Kidney (tissue), 13 donors: ENCODE measurements at regions not wholly inside any gene's neighbourhood (a gene's known extent, or its start where the extent isn't known, plus 50 kb on each side); places are given as distances from the start of the nearest gene placed in this dataset.

ENCODE experiments used
- DNase-seq, 5 donors: peaks; one replicate each; pipeline ENCODE4 v3.0.0-alpha.2; 2013 to 2020
- FAIRE-seq: peaks from 2 replicates; lab custom pipeline; 2012; peaks lifted over from hg19 to GRCh38; lab: Jason Lieb, UNC
- H3K27ac ChIP-seq, 2 donors: one replicate each; pipeline ENCODE4 v1.7.0; 2013; ENCODE audit warnings: low read depth in 2 of 2, low read length in 2 of 2, inconsistent platforms in 1 of 2
- H3K27me3 ChIP-seq: one replicate; pipeline ENCODE4 v1.7.1; 2013; ENCODE audit warnings: low read length, inconsistent platforms; ENCODE audit not compliant: control insufficient read depth, insufficient read depth
- H3K36me3 ChIP-seq, 3 donors: one replicate each; pipeline versions ENCODE4 v1.7.0 to v1.7.1; 2013; ENCODE audit warnings: low read length in 3 of 3, control low read depth in 1 of 3, inconsistent platforms in 1 of 3; ENCODE audit not compliant: insufficient read depth in 3 of 3, control insufficient read depth in 2 of 3
- H3K4me1 ChIP-seq, 3 donors: one replicate each; pipeline versions ENCODE4 v1.7.0 to v1.7.1; 2013; ENCODE audit warnings: low read length in 3 of 3, inconsistent platforms in 1 of 3, low read depth in 1 of 3; ENCODE audit not compliant: control insufficient read depth in 2 of 3, insufficient read depth in 2 of 3
- H3K4me3 ChIP-seq, 3 donors: one replicate each; pipeline versions ENCODE4 v1.7.0 to v1.8.1; 2013; ENCODE audit warnings: low read length in 3 of 3, control low read depth in 1 of 3, inconsistent platforms in 1 of 3
- H3K9ac ChIP-seq, 3 donors: one replicate each; pipeline versions ENCODE4 v1.7.0 to v1.7.1; 2013; ENCODE audit warnings: low read length in 3 of 3, control low read depth in 1 of 3, inconsistent platforms in 1 of 3
- H3K9me3 ChIP-seq, 3 donors: one replicate each; pipeline versions ENCODE4 v1.7.0 to v1.7.1; 2013; ENCODE audit warnings: low read length in 3 of 3, control low read depth in 1 of 3, inconsistent platforms in 1 of 3; ENCODE audit not compliant: control insufficient read depth in 2 of 3, insufficient read depth in 1 of 3
- intact Hi-C: fragments of 100-400 bp; cut with DNase I; formaldehyde crosslinking; loops from one replicate; pipeline ENCODE4 v1.11.1; 2022
- TF ChIP-seq, protein P1 (sequence below): IDR thresholded peaks from 3 replicates; pipeline ENCODE4 v1.5.1; 2012; ENCODE audit warnings: mild to moderate bottlenecking, moderate library complexity, borderline replicate concordance; ENCODE audit not compliant: insufficient read depth; ENCODE audit errors: extremely low read depth
- donor health status: control.
- donor health status: control.
- donor health status: control.
- donor health status: control.
- donor health status: control.
- donor health status: DM: yes; HTN: yes; CAD: no.
- donor health status: Normal renal cell carcinoma (clear cell type).

DNA sequence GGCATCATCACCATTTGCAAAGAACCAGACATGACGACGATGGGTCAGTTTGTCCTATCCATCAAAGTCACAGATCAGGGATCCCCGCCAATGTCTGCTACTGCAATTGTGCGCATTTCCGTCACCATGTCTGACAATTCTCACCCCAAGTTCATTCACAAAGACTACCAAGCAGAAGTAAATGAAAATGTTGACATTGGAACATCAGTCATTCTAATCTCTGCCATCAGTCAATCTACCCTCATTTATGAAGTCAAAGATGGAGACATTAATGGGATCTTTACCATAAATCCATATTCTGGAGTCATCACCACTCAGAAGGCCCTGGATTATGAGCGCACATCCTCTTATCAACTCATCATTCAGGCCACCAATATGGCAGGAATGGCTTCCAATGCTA, 171.6 kb upstream of the MTNR1B start:
- Histone ChIP-seq H3K4me1 (no peaks in the 10 kb centered on the region), H3K4me3 (no peak overlapping the region), H3K27ac (no peak overlapping the region), H3K27me3 (no peaks in the 10 kb centered on the region), H3K9me3 (no peaks in the 10 kb centered on the region), H3K9ac (no peak overlapping the region), H3K36me3 (no peaks in the 10 kb centered on the region)
- no peak for DNase-seq
- intact Hi-C loops, result no loop called here
- FAIRE-seq, result no peak
- TF ChIP-seq, protein P1, sequence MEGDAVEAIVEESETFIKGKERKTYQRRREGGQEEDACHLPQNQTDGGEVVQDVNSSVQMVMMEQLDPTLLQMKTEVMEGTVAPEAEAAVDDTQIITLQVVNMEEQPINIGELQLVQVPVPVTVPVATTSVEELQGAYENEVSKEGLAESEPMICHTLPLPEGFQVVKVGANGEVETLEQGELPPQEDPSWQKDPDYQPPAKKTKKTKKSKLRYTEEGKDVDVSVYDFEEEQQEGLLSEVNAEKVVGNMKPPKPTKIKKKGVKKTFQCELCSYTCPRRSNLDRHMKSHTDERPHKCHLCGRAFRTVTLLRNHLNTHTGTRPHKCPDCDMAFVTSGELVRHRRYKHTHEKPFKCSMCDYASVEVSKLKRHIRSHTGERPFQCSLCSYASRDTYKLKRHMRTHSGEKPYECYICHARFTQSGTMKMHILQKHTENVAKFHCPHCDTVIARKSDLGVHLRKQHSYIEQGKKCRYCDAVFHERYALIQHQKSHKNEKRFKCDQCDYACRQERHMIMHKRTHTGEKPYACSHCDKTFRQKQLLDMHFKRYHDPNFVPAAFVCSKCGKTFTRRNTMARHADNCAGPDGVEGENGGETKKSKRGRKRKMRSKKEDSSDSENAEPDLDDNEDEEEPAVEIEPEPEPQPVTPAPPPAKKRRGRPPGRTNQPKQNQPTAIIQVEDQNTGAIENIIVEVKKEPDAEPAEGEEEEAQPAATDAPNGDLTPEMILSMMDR, result no peak

DNA sequence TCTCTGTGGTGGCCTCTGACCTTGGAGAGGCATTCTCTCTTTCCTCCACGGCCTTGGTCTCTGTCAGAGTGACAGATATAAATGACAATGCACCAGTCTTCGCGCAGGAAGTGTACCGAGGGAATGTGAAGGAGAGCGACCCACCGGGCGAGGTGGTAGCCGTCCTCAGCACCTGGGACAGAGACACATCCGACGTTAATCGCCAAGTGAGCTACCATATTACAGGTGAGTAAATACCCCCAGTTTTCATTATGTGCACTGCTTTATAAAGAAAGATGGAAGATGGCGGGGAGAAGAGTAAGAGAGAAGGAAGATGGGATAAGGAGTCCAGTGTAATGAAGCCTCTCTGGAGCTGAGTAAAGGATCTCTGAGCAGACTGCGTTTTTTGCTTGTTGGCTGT, 167.8 kb upstream of the MTNR1B start:
- Histone ChIP-seq H3K27ac (no peak overlapping the region), H3K9me3 (no peaks in the 10 kb centered on the region), H3K4me3 (no peak overlapping the region), H3K27me3 (no peaks in the 10 kb centered on the region), H3K4me1 (no peaks in the 10 kb centered on the region), H3K36me3 (no peaks in the 10 kb centered on the region), H3K9ac (no peak overlapping the region)
- FAIRE-seq, result no peak
- DNase-seq, result no peak
- TF ChIP-seq, protein P1, result no peak
- intact Hi-C loops, result no loop called here

DNA sequence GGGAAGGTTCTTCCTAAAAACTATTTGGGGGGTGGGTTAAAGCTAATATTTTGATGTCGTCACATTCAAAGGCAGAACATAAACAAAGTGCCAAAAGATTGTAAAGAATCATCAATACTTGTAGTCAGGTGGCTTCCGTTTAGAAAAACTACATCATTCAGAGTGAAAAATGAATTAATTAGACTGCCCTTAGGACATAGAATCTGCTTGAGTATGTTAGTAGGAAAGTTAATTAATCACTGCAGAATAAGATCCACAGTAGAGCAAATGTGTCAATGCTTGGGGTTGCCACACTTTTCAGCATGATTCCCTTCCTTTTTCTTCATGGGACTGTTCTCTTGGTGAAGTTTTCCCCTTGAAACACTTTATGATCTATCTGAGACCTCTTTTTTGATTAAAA, 166.8 kb upstream of the MTNR1B start:
- no peak overlapping the region for H3K4me3 ChIP-seq
- DNase-seq (no peak), FAIRE-seq (no peak)
- intact Hi-C loops, result no loop called here
- H3K4me1 ChIP-seq, result no peaks in the 10 kb centered on the region
- TF ChIP-seq, protein P1, result no peak
- H3K27me3 ChIP-seq, result no peaks in the 10 kb centered on the region
- no peak overlapping the region for H3K27ac ChIP-seq
- no peak overlapping the region for H3K9ac ChIP-seq
- H3K9me3 ChIP-seq, result no peaks in the 10 kb centered on the region
- no peaks in the 10 kb centered on the region for H3K36me3 ChIP-seq

DNA sequence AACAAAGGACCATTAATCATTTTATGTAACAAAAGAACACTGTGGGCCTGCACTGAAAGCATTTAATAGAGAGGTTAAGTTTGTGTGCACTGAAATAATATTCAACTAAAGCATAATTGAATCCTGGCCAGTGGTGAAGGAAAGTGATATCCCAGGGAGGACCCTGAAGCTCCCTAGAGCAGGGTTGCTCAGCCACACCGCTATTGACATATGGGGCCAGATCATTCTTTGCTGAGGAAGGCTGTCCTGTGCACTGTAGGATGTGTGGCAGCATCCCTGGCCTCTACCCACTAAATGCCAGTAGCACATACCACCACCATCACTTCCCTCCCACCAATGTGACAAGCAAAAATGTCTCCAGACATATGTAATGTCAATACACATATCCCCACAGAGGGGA, 166.1 kb upstream of the MTNR1B start:
- no peak overlapping the region for H3K4me3 ChIP-seq
- H3K36me3 ChIP-seq, result no peaks in the 10 kb centered on the region
- FAIRE-seq (no peak), DNase-seq (peak in 1 of 5 donors; percentile 15)
- no peaks in the 10 kb centered on the region for H3K4me1 ChIP-seq
- H3K9ac ChIP-seq, result no peak overlapping the region
- H3K9me3 ChIP-seq, result no peaks in the 10 kb centered on the region
- intact Hi-C loops, result no loop called here
- TF ChIP-seq, protein P1, result no peak
- H3K27me3 ChIP-seq, result no peaks in the 10 kb centered on the region
- H3K27ac ChIP-seq, result no peak overlapping the region
